ENCODE measurements at regions not wholly inside any gene's neighbourhood (a gene's known extent, or its start where the extent isn't known, plus 50 kb on each side); places are given as distances from the start of the nearest gene placed in this dataset.

GRCh38 chr10:124220971-124221355 lies 127.6 kb upstream of the CHST15 start:
- ChIA-PET POLR2A (no interaction called here), CTCF (no interaction called here)
- no peak for DNase-seq (ENCODE audit: extremely low spot score)
- no peak for TF ChIP-seq CTCF (IDR thresholded peaks at IDR 0.05; ENCODE audit: control extremely low read depth, extremely low read depth, low read depth, missing control alignments)

- DNase-seq (ENCODE audit: extremely low spot score) = no peak
- ChIA-PET POLR2A (no interaction called here), CTCF (no interaction called here)
- no peak for TF ChIP-seq CTCF (IDR thresholded peaks at IDR 0.05; ENCODE audit: control extremely low read depth, extremely low read depth, low read depth, missing control alignments)
Measured at GRCh38 chr10:124220547-124220946, 127.1 kb upstream of the CHST15 start.

- ChIA-PET CTCF (no interaction called here), POLR2A (no interaction called here)
- no peak for DNase-seq (ENCODE audit: extremely low spot score)
- TF ChIP-seq CTCF (IDR thresholded peaks at IDR 0.05; ENCODE audit: control extremely low read depth, extremely low read depth, low read depth, missing control alignments) = no peak
Measured at GRCh38 chr10:124219655-124220054, 126.3 kb upstream of the CHST15 start.

- no peak for DNase-seq (ENCODE audit: extremely low spot score)
- no peak for TF ChIP-seq CTCF (IDR thresholded peaks at IDR 0.05; ENCODE audit: control extremely low read depth, extremely low read depth, low read depth, missing control alignments)
- CTCF ChIA-PET = no interaction called here
- POLR2A ChIA-PET = no interaction called here
Measured at GRCh38 chr10:124219062-124219461, 125.7 kb upstream of the CHST15 start.

GRCh38 chr10:124217906-124218804 lies 124.8 kb upstream of the CHST15 start:
- no peak for TF ChIP-seq CTCF (IDR thresholded peaks at IDR 0.05; ENCODE audit: control extremely low read depth, extremely low read depth, low read depth, missing control alignments)
- no peak for DNase-seq (ENCODE audit: extremely low spot score)
- CTCF ChIA-PET = interaction anchor here (1.4 to 1.5 kb wide), 2 partner anchors 10 to 26 kb away, joined by 4 read pairs; no protein-coding TSS in a partner anchor
- POLR2A ChIA-PET = no interaction called here

GRCh38 chr10:124217031-124217430 lies 123.6 kb upstream of the CHST15 start:
- DNase-seq (ENCODE audit: extremely low spot score) = no peak
- ChIA-PET CTCF (interaction anchor here (1.4 to 1.5 kb wide), 2 partner anchors 8 to 25 kb away, joined by 4 read pairs; no protein-coding TSS in a partner anchor), POLR2A (no interaction called here)
- no peak for TF ChIP-seq CTCF (IDR thresholded peaks at IDR 0.05; ENCODE audit: control extremely low read depth, extremely low read depth, low read depth, missing control alignments)

All from GM10248 (cell line).